22Rv1 (cell line): ENCODE measurements at regions not wholly inside any gene's neighbourhood (a gene's known extent, or its start where the extent isn't known, plus 50 kb on each side); places are given as distances from the start of the nearest gene placed in this dataset.

Experiments used
- CTCF ChIP-seq: fragments of 450-650 bp; IDR thresholded peaks from 2 replicates; pipeline ENCODE4 v1.5.1; 2017; ENCODE audit warnings: mild to moderate bottlenecking
- ZFX ChIP-seq: fragments of 450-650 bp; IDR thresholded peaks from 2 replicates; pipeline ENCODE4 v1.6.1; 2017; ENCODE audit warnings: antibody characterized with exemption, borderline replicate concordance

GRCh38 chr4:23388699-23389395, 501.0 kb downstream of the PPARGC1A start:
- TF ChIP-seq CTCF, result no peak
- TF ChIP-seq ZFX, result no peak
